ENCODE measurements at regions not wholly inside any gene's neighbourhood (a gene's known extent, or its start where the extent isn't known, plus 50 kb on each side); places are given as distances from the start of the nearest gene placed in this dataset.

DNA sequence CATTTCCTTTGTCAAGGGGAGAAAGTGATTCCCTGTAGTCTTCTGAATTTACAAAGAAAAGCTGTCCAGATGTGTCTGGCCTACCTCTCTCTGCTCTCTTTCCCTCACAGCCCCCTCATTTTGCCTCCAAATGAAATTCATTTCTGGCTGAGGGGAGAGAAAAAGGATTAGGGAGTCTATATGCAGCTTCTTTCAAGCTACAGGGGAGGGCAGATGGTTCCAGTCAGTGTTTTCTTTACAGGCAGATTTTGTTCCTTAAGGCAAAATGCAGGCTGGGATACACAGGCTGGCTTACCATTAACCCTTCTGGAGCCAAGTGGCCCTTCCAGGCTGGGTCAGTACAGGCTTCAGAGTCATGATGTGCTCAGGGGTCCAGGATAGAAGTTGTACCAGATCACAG lies 198.1 kb upstream of the USP24 start:
- Histone ChIP-seq H3K36me3 (ENCODE audit: insufficient read depth, low read length) (no peaks in the 10 kb centered on the region), H3K4me1 (ENCODE audit: insufficient read depth, low read length, poor library complexity, severe bottlenecking) (no peaks in the 10 kb centered on the region), H2AFZ (ENCODE audit: low read length) (no peak overlapping the region), H3K4me3 (ENCODE audit: low read depth, low read length, poor library complexity, severe bottlenecking) (no peak overlapping the region), H3K9me2 (ENCODE audit: insufficient read depth, low read length) (no peaks in the 10 kb centered on the region), H3K79me2 (ENCODE audit: insufficient read depth, low read depth, low read length) (no peaks in the 10 kb centered on the region), H3K4me2 (ENCODE audit: low read length) (no peak overlapping the region), H3K27ac (ENCODE audit: low read depth, low read length, poor library complexity, severe bottlenecking) (no peak overlapping the region), H3K9me3 (ENCODE audit: low read length) (no peaks in the 10 kb centered on the region), H4K20me1 (ENCODE audit: insufficient read depth, low read length) (no peaks in the 10 kb centered on the region)
- intact Hi-C loops (cut with micrococcal nuclease; ENCODE audit: unreplicated experiment), result no loop called here
- DNase-seq (ENCODE audit: low spot score), result no peak
- CTCF ChIA-PET (ENCODE audit: unreplicated experiment), result no interaction called here
- no peak for TF ChIP-seq EZH2phosphoT487 (IDR thresholded peaks at IDR 0.05; ENCODE audit: borderline replicate concordance, low read depth, low read length)
- TF ChIP-seq, protein P1, sequence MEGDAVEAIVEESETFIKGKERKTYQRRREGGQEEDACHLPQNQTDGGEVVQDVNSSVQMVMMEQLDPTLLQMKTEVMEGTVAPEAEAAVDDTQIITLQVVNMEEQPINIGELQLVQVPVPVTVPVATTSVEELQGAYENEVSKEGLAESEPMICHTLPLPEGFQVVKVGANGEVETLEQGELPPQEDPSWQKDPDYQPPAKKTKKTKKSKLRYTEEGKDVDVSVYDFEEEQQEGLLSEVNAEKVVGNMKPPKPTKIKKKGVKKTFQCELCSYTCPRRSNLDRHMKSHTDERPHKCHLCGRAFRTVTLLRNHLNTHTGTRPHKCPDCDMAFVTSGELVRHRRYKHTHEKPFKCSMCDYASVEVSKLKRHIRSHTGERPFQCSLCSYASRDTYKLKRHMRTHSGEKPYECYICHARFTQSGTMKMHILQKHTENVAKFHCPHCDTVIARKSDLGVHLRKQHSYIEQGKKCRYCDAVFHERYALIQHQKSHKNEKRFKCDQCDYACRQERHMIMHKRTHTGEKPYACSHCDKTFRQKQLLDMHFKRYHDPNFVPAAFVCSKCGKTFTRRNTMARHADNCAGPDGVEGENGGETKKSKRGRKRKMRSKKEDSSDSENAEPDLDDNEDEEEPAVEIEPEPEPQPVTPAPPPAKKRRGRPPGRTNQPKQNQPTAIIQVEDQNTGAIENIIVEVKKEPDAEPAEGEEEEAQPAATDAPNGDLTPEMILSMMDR (conservative IDR thresholded peaks at IDR 0.05; ENCODE audit: low read length), result no peak
- POLR2A ChIA-PET, result no interaction called here
- BruUV-seq (replicated peaks), result no TSS peak

DNA sequence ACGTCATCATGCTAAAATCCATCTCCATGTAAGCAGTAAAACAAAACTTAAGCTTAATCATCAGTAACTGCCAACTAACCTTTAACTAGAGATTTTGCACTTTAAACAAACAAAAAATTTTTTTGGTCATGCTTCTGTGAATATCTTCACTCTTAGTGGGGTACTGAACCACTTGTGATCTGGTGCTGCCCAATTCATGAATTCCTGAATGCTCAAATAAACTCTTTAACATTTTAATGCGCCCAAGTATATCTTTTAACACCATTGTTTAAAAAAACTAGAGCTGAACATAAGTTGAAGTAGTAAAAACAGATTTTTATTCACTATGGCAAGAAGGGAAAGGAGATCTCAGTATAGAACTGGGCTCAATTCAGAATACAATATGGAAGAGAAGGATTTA lies 196.9 kb upstream of the USP24 start:
- H2AFZ ChIP-seq (ENCODE audit: low read length), result no peak overlapping the region
- H3K9me2 ChIP-seq (ENCODE audit: insufficient read depth, low read length), result no peaks in the 10 kb centered on the region
- no peaks in the 10 kb centered on the region for H3K9me3 ChIP-seq (ENCODE audit: low read length)
- no peaks in the 10 kb centered on the region for H4K20me1 ChIP-seq (ENCODE audit: insufficient read depth, low read length)
- no peaks in the 10 kb centered on the region for H3K4me1 ChIP-seq (ENCODE audit: insufficient read depth, low read length, poor library complexity, severe bottlenecking)
- TF ChIP-seq, protein P1 (conservative IDR thresholded peaks at IDR 0.05; ENCODE audit: low read length), result no peak
- no peak for TF ChIP-seq EZH2phosphoT487 (IDR thresholded peaks at IDR 0.05; ENCODE audit: borderline replicate concordance, low read depth, low read length)
- ChIA-PET CTCF (ENCODE audit: unreplicated experiment) (no interaction called here), POLR2A (no interaction called here)
- no peak for DNase-seq (ENCODE audit: low spot score)
- no peak overlapping the region for H3K27ac ChIP-seq (ENCODE audit: low read depth, low read length, poor library complexity, severe bottlenecking)
- intact Hi-C loops (cut with micrococcal nuclease; ENCODE audit: unreplicated experiment), result no loop called here
- no peak overlapping the region for H3K4me2 ChIP-seq (ENCODE audit: low read length)
- BruUV-seq (replicated peaks), result no TSS peak
- H3K36me3 ChIP-seq (ENCODE audit: insufficient read depth, low read length), result no peaks in the 10 kb centered on the region
- H3K79me2 ChIP-seq (ENCODE audit: insufficient read depth, low read depth, low read length), result no peaks in the 10 kb centered on the region
- H3K4me3 ChIP-seq (ENCODE audit: low read depth, low read length, poor library complexity, severe bottlenecking), result no peak overlapping the region

DNA sequence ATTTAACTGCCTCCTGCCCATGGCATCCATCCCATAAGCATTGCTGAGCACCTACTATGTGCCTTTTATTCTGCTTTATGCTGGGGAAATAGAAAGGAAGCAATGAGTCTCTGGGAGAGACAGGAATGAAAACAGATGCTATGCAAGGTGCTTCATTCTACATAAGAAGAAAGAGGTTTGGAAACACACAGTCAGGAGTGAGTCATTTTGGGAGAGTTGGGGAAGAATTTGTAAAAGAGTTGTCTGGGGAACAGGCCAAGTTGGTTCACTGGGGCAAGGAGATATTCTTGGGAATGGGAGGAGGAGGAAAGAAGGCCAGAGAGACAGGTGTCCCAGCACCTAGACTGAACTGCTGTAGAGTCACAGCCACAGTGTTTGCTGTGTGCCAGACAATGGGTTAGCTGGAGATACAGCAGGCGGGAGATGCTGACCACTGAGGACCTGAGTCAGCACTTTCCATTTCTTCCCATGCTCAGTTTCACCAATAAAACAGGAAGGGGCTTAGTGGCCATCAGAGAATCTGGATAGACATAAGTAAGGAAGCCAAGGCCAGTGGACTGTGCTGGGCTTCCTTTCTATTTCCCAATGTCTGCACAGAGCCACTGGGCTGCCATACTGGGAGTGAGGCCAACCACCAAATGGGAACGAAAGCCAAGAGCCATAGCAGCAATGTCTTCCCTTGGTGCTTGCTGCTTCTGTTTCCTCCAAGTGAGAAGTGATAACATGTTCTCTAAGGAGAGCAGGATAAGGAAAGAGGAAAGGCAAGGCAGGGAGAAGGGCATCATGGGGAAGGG lies 187.7 kb upstream of the USP24 start:
- H3K27ac ChIP-seq (ENCODE audit: low read depth, low read length, poor library complexity, severe bottlenecking), result no peak overlapping the region
- no TSS peak for BruUV-seq (replicated peaks)
- no peak overlapping the region for H3K4me3 ChIP-seq (ENCODE audit: low read depth, low read length, poor library complexity, severe bottlenecking)
- TF ChIP-seq, protein P1 (conservative IDR thresholded peaks at IDR 0.05; ENCODE audit: low read length), result no peak
- no peak for TF ChIP-seq EZH2phosphoT487 (IDR thresholded peaks at IDR 0.05; ENCODE audit: borderline replicate concordance, low read depth, low read length)
- no peaks in the 10 kb centered on the region for H3K36me3 ChIP-seq (ENCODE audit: insufficient read depth, low read length)
- H3K4me1 ChIP-seq (ENCODE audit: insufficient read depth, low read length, poor library complexity, severe bottlenecking), result no peaks in the 10 kb centered on the region
- CTCF ChIA-PET (ENCODE audit: unreplicated experiment), result no interaction called here
- DNase-seq (ENCODE audit: low spot score), result no peak
- H4K20me1 ChIP-seq (ENCODE audit: insufficient read depth, low read length), result no peaks in the 10 kb centered on the region
- no peak overlapping the region for H3K4me2 ChIP-seq (ENCODE audit: low read length)
- no peaks in the 10 kb centered on the region for H3K9me2 ChIP-seq (ENCODE audit: insufficient read depth, low read length)
- no peak overlapping the region for H2AFZ ChIP-seq (ENCODE audit: low read length)
- intact Hi-C loops (cut with micrococcal nuclease; ENCODE audit: unreplicated experiment), result no loop called here
- POLR2A ChIA-PET, result no interaction called here
- H3K79me2 ChIP-seq (ENCODE audit: insufficient read depth, low read depth, low read length), result no peaks in the 10 kb centered on the region
- no peaks in the 10 kb centered on the region for H3K9me3 ChIP-seq (ENCODE audit: low read length)
